PFSK-1 (cell line): ENCODE measurements at regions not wholly inside any gene's neighbourhood (a gene's known extent, or its start where the extent isn't known, plus 50 kb on each side); places are given as distances from the start of the nearest gene placed in this dataset.

Experiments used
- POLR2AphosphoS5 ChIP-seq: IDR thresholded peaks from 2 replicates; pipeline ENCODE4 v1.6.1; 2012; ENCODE audit warnings: low read depth, mild to moderate bottlenecking, control low read depth, low read length, moderate library complexity
- REST ChIP-seq, 2 experiments: IDR thresholded peaks; 2 replicates each; pipeline versions ENCODE4 v1.6.1 to v1.8.0; 2011 to 2012; ENCODE audit warnings: low read depth in 2 of 2, low read length in 2 of 2, control low read depth in 1 of 2, inconsistent platforms in 1 of 2, mild to moderate bottlenecking in 1 of 2, moderate library complexity in 1 of 2; ENCODE audit not compliant: insufficient read depth in 1 of 2
- SIN3A ChIP-seq: IDR thresholded peaks from 2 replicates; pipeline ENCODE4 v1.6.1; 2012; ENCODE audit warnings: mild to moderate bottlenecking, low read length, moderate library complexity, borderline replicate concordance; ENCODE audit not compliant: insufficient read depth
- TAF1 ChIP-seq: IDR thresholded peaks from 2 replicates; pipeline ENCODE4 v1.6.1; 2012; ENCODE audit warnings: low read length, control low read depth, borderline replicate concordance; ENCODE audit not compliant: insufficient read depth

GRCh38 chr19:32222556-32222955, 122.9 kb upstream of the ZNF507 start:
- no peak for TF ChIP-seq REST (IDR thresholded peaks at IDR 0.05; ENCODE audit: insufficient read depth in 1 of 2, low read depth in 2 of 2, low read length in 2 of 2)
- TF ChIP-seq POLR2AphosphoS5, result no peak
- TF ChIP-seq SIN3A, result no peak
- no peak for TF ChIP-seq TAF1
